ENCODE measurements at regions not wholly inside any gene's neighbourhood (a gene's known extent, or its start where the extent isn't known, plus 50 kb on each side); places are given as distances from the start of the nearest gene placed in this dataset.

DNA sequence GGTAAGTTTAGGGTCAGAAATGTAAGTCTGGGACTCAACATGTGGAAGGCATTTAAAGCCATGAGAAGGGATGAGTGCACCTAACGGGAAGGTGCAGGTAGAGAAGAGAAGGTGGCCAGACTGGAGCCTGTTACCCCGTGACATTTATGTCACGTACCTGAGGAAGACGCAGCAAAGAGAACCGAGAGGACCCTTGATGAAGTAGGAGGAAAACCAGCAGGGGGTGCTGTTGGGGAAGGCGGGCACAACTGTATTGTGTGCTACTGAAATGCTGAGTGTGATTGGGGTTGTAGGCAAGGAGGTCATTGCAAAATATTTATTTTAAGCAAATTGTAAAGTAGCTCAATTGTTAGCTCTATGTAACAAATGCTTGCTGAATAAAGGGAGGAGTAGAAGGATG is 338.2 kb upstream of the PRKCQ start:
- peak; percentile 19 for FAIRE-seq
- TF ChIP-seq, protein P1, sequence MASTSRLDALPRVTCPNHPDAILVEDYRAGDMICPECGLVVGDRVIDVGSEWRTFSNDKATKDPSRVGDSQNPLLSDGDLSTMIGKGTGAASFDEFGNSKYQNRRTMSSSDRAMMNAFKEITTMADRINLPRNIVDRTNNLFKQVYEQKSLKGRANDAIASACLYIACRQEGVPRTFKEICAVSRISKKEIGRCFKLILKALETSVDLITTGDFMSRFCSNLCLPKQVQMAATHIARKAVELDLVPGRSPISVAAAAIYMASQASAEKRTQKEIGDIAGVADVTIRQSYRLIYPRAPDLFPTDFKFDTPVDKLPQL (IDR thresholded peaks at IDR 0.05; ENCODE audit: extremely low read depth, insufficient read length) = no peak
- TF ChIP-seq RAD21 (CRISPR knock-in tag; conservative IDR thresholded peaks at IDR 0.05 in 1 of 2, IDR thresholded peaks at IDR 0.05 in 1 of 2) (peak; percentile 29 to 62; a peak in 2 of 4 replicates), ZNF589 (CRISPR knock-in tag; IDR thresholded peaks at IDR 0.05; ENCODE audit: low read depth) (no peak), ZNF232 (CRISPR knock-in tag; IDR thresholded peaks at IDR 0.05) (no peak), SMARCC2 (IDR thresholded peaks at IDR 0.05; ENCODE audit: low read depth) (no peak), TBP (optimal IDR thresholded peaks at IDR 0.05; ENCODE audit: low read depth, low read length) (no peak), TCFL5 (CRISPR knock-in tag; conservative IDR thresholded peaks at IDR 0.05) (no peak), HNRNPH1 (optimal IDR thresholded peaks at IDR 0.05; ENCODE audit: low read depth, low read length) (no peak)
- TF ChIP-seq, protein P2, sequence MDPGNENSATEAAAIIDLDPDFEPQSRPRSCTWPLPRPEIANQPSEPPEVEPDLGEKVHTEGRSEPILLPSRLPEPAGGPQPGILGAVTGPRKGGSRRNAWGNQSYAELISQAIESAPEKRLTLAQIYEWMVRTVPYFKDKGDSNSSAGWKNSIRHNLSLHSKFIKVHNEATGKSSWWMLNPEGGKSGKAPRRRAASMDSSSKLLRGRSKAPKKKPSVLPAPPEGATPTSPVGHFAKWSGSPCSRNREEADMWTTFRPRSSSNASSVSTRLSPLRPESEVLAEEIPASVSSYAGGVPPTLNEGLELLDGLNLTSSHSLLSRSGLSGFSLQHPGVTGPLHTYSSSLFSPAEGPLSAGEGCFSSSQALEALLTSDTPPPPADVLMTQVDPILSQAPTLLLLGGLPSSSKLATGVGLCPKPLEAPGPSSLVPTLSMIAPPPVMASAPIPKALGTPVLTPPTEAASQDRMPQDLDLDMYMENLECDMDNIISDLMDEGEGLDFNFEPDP (CRISPR knock-in tag; IDR thresholded peaks at IDR 0.05) = no peak
- TF ChIP-seq, protein P3, sequence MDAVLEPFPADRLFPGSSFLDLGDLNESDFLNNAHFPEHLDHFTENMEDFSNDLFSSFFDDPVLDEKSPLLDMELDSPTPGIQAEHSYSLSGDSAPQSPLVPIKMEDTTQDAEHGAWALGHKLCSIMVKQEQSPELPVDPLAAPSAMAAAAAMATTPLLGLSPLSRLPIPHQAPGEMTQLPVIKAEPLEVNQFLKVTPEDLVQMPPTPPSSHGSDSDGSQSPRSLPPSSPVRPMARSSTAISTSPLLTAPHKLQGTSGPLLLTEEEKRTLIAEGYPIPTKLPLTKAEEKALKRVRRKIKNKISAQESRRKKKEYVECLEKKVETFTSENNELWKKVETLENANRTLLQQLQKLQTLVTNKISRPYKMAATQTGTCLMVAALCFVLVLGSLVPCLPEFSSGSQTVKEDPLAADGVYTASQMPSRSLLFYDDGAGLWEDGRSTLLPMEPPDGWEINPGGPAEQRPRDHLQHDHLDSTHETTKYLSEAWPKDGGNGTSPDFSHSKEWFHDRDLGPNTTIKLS (IDR thresholded peaks at IDR 0.05; ENCODE audit: borderline replicate concordance, low read depth) = no peak
- TF ChIP-seq, protein P4, sequence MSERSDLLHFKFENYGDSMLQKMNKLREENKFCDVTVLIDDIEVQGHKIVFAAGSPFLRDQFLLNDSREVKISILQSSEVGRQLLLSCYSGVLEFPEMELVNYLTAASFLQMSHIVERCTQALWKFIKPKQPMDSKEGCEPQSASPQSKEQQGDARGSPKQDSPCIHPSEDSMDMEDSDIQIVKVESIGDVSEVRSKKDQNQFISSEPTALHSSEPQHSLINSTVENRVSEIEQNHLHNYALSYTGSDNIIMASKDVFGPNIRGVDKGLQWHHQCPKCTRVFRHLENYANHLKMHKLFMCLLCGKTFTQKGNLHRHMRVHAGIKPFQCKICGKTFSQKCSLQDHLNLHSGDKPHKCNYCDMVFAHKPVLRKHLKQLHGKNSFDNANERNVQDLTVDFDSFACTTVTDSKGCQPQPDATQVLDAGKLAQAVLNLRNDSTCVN (CRISPR knock-in tag; IDR thresholded peaks at IDR 0.05) = no peak

More for the DNA sequence above, 338.2 kb upstream of the PRKCQ start:
- 46% methylated on average over 6 of the region's 6 CpGs for WGBS (ENCODE audit: insufficient coverage, low coverage, missing lambda C conversion rate)
- Histone ChIP-seq H3K4me2 (ENCODE audit: insufficient read depth, low read length) (no peak overlapping the region), H3K4me1 (replicated peaks in 1 of 2; ENCODE audit: control insufficient read depth in 2 of 2, insufficient read depth in 2 of 2, low read length in 2 of 2) (peaks cover 2 to 17% of the 10 kb centered on the region in 2 experiments; a peak in 4 of 5 replicates), H3K79me2 (ENCODE audit: control insufficient read depth, insufficient read depth, low read length) (no peaks in the 10 kb centered on the region), H3K9me1 (ENCODE audit: control insufficient read depth, insufficient read depth, low read length) (no peaks in the 10 kb centered on the region), H3K4me3 (no peak overlapping the region), H3K9me3 (replicated peaks; ENCODE audit: control insufficient read depth, insufficient read depth, low read depth, low read length) (no peaks in the 10 kb centered on the region), H3K36me3 (ENCODE audit: control insufficient read depth, insufficient read depth, low read length) (no peaks in the 10 kb centered on the region), H2AFZ (ENCODE audit: low read depth, low read length) (no peak overlapping the region), H3K9ac (ENCODE audit: insufficient read depth in 1 of 2, low read depth in 2 of 2, low read length in 2 of 2) (no peak overlapping the region), H3K27me3 (ENCODE audit: control insufficient read depth in 2 of 2, insufficient read depth in 2 of 2, low read length in 2 of 2) (peaks cover 0 to 3% of the 10 kb centered on the region in 2 experiments; a peak in 1 of 5 replicates), H4K20me1 (replicated peaks; ENCODE audit: control insufficient read depth, insufficient read depth, low read length) (no peaks in the 10 kb centered on the region), H3K27ac (ENCODE audit: extremely low read depth, low read depth, low read length) (no peak overlapping the region)
- in situ Hi-C loops (cut with MboI) = no loop called here
- POLR2A ChIA-PET = interaction anchor here (0.6 kb wide), 1 partner anchor 315 kb away, joined by 3 read pairs; no protein-coding TSS in a partner anchor
- intact Hi-C loops (cut with micrococcal nuclease) = no loop called here
- peak; percentile 19 to 70 (median 24) for DNase-seq (ENCODE audit: extremely low read depth in 1 of 4, low spot score in 3 of 4)
- ATAC-seq = peak; percentile 43; the same call in 2 of the 3 replicates
- CTCF ChIA-PET (ENCODE audit: low intra/inter-chr PET ratio) = no interaction called here
- BruUV-seq (replicated peaks) = no TSS peak
